ENCODE measurements at regions not wholly inside any gene's neighbourhood (a gene's known extent, or its start where the extent isn't known, plus 50 kb on each side); places are given as distances from the start of the nearest gene placed in this dataset.

DNA sequence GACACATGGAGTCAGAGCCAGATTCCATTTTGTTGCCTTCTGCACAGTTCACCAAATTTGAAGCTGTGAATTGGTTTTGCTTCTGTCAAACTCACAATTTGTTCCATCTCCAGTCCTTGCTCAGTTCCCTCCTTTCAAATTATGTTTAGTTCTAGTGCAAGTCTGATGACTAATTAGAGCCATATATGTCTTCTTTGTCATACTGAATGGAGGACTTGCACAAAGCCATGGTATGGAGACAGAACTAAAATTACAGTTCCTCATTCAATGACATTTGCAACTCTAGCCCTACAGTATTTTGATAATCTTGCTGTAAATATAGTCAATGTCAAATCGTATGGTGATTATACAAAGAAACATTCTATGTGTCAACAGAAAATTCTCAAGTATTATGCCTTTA lies 936.9 kb upstream of the CELF4 start:
- TF ChIP-seq, protein P1, sequence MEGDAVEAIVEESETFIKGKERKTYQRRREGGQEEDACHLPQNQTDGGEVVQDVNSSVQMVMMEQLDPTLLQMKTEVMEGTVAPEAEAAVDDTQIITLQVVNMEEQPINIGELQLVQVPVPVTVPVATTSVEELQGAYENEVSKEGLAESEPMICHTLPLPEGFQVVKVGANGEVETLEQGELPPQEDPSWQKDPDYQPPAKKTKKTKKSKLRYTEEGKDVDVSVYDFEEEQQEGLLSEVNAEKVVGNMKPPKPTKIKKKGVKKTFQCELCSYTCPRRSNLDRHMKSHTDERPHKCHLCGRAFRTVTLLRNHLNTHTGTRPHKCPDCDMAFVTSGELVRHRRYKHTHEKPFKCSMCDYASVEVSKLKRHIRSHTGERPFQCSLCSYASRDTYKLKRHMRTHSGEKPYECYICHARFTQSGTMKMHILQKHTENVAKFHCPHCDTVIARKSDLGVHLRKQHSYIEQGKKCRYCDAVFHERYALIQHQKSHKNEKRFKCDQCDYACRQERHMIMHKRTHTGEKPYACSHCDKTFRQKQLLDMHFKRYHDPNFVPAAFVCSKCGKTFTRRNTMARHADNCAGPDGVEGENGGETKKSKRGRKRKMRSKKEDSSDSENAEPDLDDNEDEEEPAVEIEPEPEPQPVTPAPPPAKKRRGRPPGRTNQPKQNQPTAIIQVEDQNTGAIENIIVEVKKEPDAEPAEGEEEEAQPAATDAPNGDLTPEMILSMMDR (IDR thresholded peaks at IDR 0.05; ENCODE audit: extremely low read depth in 1 of 2, insufficient read depth in 1 of 2, low read depth in 1 of 2, low read length in 2 of 2) = no peak
- TF ChIP-seq MAX (IDR thresholded peaks at IDR 0.05; ENCODE audit: insufficient read depth, insufficient read length) = no peak
- TF ChIP-seq POLR2A (IDR thresholded peaks at IDR 0.05; ENCODE audit: low read depth, low read length) = no peak
- TF ChIP-seq POLR2AphosphoS5 (IDR thresholded peaks at IDR 0.05; ENCODE audit: insufficient read depth, low read depth, low read length) = no peak
- no peak for TF ChIP-seq MYC (IDR thresholded peaks at IDR 0.05; ENCODE audit: low read depth, low read length)
- TF ChIP-seq JUN (IDR thresholded peaks at IDR 0.05; ENCODE audit: borderline replicate concordance, insufficient read depth, insufficient read length, low read depth) = no peak
- no peak for TF ChIP-seq EZH2 (IDR thresholded peaks at IDR 0.05; ENCODE audit: borderline replicate concordance, low read depth, low read length, severe bottlenecking)
- TF ChIP-seq GATA2 (IDR thresholded peaks at IDR 0.05; ENCODE audit: insufficient read depth, insufficient read length, low read depth, low read length) = no peak

Measured in endothelial cell of umbilical vein (primary cell).